ENCODE measurements at regions not wholly inside any gene's neighbourhood (a gene's known extent, or its start where the extent isn't known, plus 50 kb on each side); places are given as distances from the start of the nearest gene placed in this dataset.

DNA sequence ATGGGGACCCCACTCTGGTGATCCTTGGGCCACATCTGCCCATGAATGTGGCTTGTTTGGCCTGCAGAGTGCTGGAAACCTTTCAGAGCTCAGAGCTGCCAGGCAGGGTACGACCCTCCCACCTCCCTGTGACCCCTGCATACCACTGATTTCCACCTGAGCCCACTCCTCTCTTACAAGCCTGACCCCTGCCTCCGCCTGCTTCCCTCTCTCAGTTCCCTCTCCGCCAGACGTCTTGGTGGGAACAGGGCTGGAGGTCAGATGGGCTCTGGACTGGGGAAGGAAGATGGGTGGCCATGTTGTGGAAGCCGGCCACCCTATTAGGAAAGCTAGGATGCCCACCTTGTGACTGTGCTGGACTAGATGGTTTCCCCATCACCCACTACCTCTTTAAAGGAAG, 185.1 kb downstream of the KATNIP start:
- Histone ChIP-seq H3K4me1 (ENCODE audit: control insufficient read depth in 1 of 2, insufficient read depth in 2 of 2, low read depth in 1 of 2, low read length in 1 of 2) (peaks cover 0 to 2% of the 10 kb centered on the region in 2 experiments; a peak in 1 of 4 replicates), H3K9me3 (no peaks in the 10 kb centered on the region), H3K27me3 (ENCODE audit: insufficient read depth) (no peaks in the 10 kb centered on the region), H3K4me3 (ENCODE audit: low read depth in 2 of 2, low read length in 1 of 2) (no peak overlapping the region), H3K27ac (ENCODE audit: low read depth in 2 of 2, low read length in 1 of 2) (no peak overlapping the region), H3K9ac (no peak overlapping the region), H3K79me2 (ENCODE audit: insufficient read depth) (no peaks in the 10 kb centered on the region), H3F3A (replicated peaks; ENCODE audit: insufficient read depth) (no peaks in the 10 kb centered on the region), H4K20me1 (ENCODE audit: insufficient read depth) (no peaks in the 10 kb centered on the region), H3K36me3 (replicated peaks in 1 of 2; ENCODE audit: control insufficient read depth in 1 of 2, insufficient read depth in 2 of 2, low read length in 1 of 2) (peaks cover 4 to 5% of the 10 kb centered on the region in 2 experiments), H2AFZ (ENCODE audit: low read depth) (no peak overlapping the region), H3K4me2 (no peak overlapping the region), H3K9me2 (no peaks in the 10 kb centered on the region)
- ChIA-PET POLR2A (no interaction called here), CTCF (interaction anchor here (1.5 to 2.3 kb wide), 2 partner anchors 10 to 336 kb away, joined by 4 to 6 read pairs; no protein-coding TSS in a partner anchor)
- WGBS (ENCODE audit: low lambda C conversion rate), result 94% methylated on average over 5 of the region's 5 CpGs
- TF ChIP-seq RXRA (IDR thresholded peaks at IDR 0.05; ENCODE audit: borderline replicate concordance, low read depth) (no peak), GATA2 (CRISPR knock-in tag; IDR thresholded peaks at IDR 0.05) (no peak), SMC3 (IDR thresholded peaks at IDR 0.05; ENCODE audit: low read depth, low read length) (no peak), RCOR1 (IDR thresholded peaks at IDR 0.05; ENCODE audit: low read length) (no peak), JUND (IDR thresholded peaks at IDR 0.05) (no peak), YY1 (IDR thresholded peaks at IDR 0.05; ENCODE audit: low read depth) (no peak), GABPA (IDR thresholded peaks at IDR 0.05; ENCODE audit: low read depth) (no peak), CHD2 (IDR thresholded peaks at IDR 0.05; ENCODE audit: low read length, partially characterized antibody) (no peak), NFIC (IDR thresholded peaks at IDR 0.05; ENCODE audit: borderline replicate concordance) (no peak), TAF1 (IDR thresholded peaks at IDR 0.05; ENCODE audit: borderline replicate concordance, low read depth, low read length) (no peak), FOXM1 (IDR thresholded peaks at IDR 0.05; ENCODE audit: low read depth) (no peak), FOSL2 (IDR thresholded peaks at IDR 0.05; ENCODE audit: borderline replicate concordance, low read depth) (no peak), MEF2A (IDR thresholded peaks at IDR 0.05; ENCODE audit: borderline replicate concordance, low read depth) (no peak)
- TF ChIP-seq, protein P1, sequence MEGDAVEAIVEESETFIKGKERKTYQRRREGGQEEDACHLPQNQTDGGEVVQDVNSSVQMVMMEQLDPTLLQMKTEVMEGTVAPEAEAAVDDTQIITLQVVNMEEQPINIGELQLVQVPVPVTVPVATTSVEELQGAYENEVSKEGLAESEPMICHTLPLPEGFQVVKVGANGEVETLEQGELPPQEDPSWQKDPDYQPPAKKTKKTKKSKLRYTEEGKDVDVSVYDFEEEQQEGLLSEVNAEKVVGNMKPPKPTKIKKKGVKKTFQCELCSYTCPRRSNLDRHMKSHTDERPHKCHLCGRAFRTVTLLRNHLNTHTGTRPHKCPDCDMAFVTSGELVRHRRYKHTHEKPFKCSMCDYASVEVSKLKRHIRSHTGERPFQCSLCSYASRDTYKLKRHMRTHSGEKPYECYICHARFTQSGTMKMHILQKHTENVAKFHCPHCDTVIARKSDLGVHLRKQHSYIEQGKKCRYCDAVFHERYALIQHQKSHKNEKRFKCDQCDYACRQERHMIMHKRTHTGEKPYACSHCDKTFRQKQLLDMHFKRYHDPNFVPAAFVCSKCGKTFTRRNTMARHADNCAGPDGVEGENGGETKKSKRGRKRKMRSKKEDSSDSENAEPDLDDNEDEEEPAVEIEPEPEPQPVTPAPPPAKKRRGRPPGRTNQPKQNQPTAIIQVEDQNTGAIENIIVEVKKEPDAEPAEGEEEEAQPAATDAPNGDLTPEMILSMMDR (IDR thresholded peaks at IDR 0.05), result no peak
- TF ChIP-seq, protein P2, sequence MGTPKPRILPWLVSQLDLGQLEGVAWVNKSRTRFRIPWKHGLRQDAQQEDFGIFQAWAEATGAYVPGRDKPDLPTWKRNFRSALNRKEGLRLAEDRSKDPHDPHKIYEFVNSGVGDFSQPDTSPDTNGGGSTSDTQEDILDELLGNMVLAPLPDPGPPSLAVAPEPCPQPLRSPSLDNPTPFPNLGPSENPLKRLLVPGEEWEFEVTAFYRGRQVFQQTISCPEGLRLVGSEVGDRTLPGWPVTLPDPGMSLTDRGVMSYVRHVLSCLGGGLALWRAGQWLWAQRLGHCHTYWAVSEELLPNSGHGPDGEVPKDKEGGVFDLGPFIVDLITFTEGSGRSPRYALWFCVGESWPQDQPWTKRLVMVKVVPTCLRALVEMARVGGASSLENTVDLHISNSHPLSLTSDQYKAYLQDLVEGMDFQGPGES (IDR thresholded peaks at IDR 0.05; ENCODE audit: low read depth, low read length), result no peak
- TF ChIP-seq, protein P3, sequence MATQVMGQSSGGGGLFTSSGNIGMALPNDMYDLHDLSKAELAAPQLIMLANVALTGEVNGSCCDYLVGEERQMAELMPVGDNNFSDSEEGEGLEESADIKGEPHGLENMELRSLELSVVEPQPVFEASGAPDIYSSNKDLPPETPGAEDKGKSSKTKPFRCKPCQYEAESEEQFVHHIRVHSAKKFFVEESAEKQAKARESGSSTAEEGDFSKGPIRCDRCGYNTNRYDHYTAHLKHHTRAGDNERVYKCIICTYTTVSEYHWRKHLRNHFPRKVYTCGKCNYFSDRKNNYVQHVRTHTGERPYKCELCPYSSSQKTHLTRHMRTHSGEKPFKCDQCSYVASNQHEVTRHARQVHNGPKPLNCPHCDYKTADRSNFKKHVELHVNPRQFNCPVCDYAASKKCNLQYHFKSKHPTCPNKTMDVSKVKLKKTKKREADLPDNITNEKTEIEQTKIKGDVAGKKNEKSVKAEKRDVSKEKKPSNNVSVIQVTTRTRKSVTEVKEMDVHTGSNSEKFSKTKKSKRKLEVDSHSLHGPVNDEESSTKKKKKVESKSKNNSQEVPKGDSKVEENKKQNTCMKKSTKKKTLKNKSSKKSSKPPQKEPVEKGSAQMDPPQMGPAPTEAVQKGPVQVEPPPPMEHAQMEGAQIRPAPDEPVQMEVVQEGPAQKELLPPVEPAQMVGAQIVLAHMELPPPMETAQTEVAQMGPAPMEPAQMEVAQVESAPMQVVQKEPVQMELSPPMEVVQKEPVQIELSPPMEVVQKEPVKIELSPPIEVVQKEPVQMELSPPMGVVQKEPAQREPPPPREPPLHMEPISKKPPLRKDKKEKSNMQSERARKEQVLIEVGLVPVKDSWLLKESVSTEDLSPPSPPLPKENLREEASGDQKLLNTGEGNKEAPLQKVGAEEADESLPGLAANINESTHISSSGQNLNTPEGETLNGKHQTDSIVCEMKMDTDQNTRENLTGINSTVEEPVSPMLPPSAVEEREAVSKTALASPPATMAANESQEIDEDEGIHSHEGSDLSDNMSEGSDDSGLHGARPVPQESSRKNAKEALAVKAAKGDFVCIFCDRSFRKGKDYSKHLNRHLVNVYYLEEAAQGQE (IDR thresholded peaks at IDR 0.05; ENCODE audit: low read depth, low read length), result no peak
- TF ChIP-seq, protein P4, sequence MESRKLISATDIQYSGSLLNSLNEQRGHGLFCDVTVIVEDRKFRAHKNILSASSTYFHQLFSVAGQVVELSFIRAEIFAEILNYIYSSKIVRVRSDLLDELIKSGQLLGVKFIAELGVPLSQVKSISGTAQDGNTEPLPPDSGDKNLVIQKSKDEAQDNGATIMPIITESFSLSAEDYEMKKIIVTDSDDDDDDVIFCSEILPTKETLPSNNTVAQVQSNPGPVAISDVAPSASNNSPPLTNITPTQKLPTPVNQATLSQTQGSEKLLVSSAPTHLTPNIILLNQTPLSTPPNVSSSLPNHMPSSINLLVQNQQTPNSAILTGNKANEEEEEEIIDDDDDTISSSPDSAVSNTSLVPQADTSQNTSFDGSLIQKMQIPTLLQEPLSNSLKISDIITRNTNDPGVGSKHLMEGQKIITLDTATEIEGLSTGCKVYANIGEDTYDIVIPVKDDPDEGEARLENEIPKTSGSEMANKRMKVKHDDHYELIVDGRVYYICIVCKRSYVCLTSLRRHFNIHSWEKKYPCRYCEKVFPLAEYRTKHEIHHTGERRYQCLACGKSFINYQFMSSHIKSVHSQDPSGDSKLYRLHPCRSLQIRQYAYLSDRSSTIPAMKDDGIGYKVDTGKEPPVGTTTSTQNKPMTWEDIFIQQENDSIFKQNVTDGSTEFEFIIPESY (IDR thresholded peaks at IDR 0.05; ENCODE audit: borderline replicate concordance, low read depth), result no peak
- DNase-seq, result no peak

All from SK-N-SH (cell line).